ENCODE measurements at regions not wholly inside any gene's neighbourhood (a gene's known extent, or its start where the extent isn't known, plus 50 kb on each side); places are given as distances from the start of the nearest gene placed in this dataset.

DNA sequence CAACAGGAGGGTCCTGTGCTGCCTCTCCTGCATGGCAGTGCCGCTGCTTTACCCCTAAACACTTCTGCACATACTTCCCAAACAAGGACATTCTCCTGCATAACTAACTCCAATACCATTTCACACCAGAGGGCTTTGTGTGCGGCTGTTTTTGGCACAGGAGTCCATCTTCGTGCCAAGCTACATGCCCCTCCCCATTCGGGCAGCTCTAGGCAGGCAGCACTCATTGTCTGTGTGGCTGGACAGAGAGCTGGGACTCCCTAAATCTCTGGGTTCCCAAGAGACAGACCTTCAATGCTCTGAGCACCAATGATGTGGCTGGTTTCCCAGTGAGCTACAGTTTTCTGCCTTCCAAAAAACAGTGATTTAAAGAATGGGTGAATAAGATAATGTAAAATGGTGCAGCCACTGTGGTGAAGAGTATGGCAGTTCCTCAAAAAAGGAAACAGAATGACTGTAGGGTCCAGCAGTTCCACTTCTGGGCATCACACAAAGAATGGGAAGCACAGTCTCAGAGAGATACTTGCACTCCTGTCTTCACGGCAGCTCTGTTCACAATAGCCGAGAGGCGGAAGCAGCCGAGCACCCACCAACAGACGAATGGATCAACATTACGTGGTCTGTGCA is 80.3 kb upstream of the DUSP22 start:
- no peaks in the 10 kb centered on the region for H3K27me3 Mint-ChIP-seq (ENCODE audit: insufficient read depth)
- peaks cover 14% of the 10 kb centered on the region for H3K9me3 Mint-ChIP-seq
- H3K4me3 ChIP-seq (ENCODE audit: low read length), result no peak overlapping the region
- TF ChIP-seq, protein P1, sequence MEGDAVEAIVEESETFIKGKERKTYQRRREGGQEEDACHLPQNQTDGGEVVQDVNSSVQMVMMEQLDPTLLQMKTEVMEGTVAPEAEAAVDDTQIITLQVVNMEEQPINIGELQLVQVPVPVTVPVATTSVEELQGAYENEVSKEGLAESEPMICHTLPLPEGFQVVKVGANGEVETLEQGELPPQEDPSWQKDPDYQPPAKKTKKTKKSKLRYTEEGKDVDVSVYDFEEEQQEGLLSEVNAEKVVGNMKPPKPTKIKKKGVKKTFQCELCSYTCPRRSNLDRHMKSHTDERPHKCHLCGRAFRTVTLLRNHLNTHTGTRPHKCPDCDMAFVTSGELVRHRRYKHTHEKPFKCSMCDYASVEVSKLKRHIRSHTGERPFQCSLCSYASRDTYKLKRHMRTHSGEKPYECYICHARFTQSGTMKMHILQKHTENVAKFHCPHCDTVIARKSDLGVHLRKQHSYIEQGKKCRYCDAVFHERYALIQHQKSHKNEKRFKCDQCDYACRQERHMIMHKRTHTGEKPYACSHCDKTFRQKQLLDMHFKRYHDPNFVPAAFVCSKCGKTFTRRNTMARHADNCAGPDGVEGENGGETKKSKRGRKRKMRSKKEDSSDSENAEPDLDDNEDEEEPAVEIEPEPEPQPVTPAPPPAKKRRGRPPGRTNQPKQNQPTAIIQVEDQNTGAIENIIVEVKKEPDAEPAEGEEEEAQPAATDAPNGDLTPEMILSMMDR (conservative IDR thresholded peaks at IDR 0.05), result no peak
- no peak overlapping the region for H3K27ac ChIP-seq (ENCODE audit: low read depth, low read length)
- 90 to 95% methylated on average over 7 to 10 of the region's 10 CpGs for WGBS, 2 experiments (ENCODE audit: insufficient coverage in 1 of 2, insufficient read length in 1 of 2)
- no peak overlapping the region for H3K9ac ChIP-seq (ENCODE audit: extremely low read depth, low read length, poor library complexity, severe bottlenecking)
- no peak overlapping the region for H3K27ac Mint-ChIP-seq
- H3K36me3 Mint-ChIP-seq (ENCODE audit: low read depth), result no peaks in the 10 kb centered on the region
- no peaks in the 10 kb centered on the region for H3K27me3 ChIP-seq (ENCODE audit: control insufficient read depth, insufficient read depth, low read length, poor library complexity, severe bottlenecking)
- no peaks in the 10 kb centered on the region for H3K9me3 ChIP-seq (ENCODE audit: control insufficient read depth, low read length)
- no peaks in the 10 kb centered on the region for H3K4me1 ChIP-seq (ENCODE audit: control insufficient read depth, insufficient read depth, low read length)
- DNase-seq, result no peak
- H3K4me1 Mint-ChIP-seq, result no peaks in the 10 kb centered on the region
- H3K36me3 ChIP-seq (ENCODE audit: control insufficient read depth, insufficient read depth, low read length), result no peaks in the 10 kb centered on the region
- no peak overlapping the region for H3K4me3 Mint-ChIP-seq

DNA sequence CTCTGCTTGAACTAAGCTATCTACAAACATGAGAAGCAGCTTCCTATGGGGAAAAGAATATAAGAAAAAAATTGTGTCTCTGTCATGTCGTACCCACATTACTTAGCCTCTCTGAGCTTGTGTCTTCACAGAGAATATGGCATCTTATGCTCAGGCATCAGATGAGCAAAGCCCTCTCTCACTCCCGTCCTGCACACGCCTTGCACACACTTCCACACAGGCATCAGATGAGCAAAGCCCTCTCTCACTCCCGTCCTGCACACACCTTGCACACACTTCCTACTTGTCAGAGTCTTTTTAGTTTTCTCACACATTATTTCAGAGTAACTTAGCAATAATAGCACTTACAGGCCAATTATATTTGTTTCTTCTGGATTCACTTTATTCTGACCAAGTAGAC is 79.0 kb upstream of the DUSP22 start:
- Histone ChIP-seq H3K9me3 (ENCODE audit: control insufficient read depth, low read length) (no peaks in the 10 kb centered on the region), H3K4me1 (ENCODE audit: control insufficient read depth, insufficient read depth, low read length) (no peaks in the 10 kb centered on the region), H3K36me3 (ENCODE audit: control insufficient read depth, insufficient read depth, low read length) (no peaks in the 10 kb centered on the region), H3K27me3 (ENCODE audit: control insufficient read depth, insufficient read depth, low read length, poor library complexity, severe bottlenecking) (no peaks in the 10 kb centered on the region), H3K27ac (ENCODE audit: low read depth, low read length) (no peak overlapping the region), H3K4me3 (ENCODE audit: low read length) (no peak overlapping the region), H3K9ac (ENCODE audit: extremely low read depth, low read length, poor library complexity, severe bottlenecking) (no peak overlapping the region)
- peaks cover 14% of the 10 kb centered on the region for H3K9me3 Mint-ChIP-seq
- TF ChIP-seq, protein P1 (conservative IDR thresholded peaks at IDR 0.05), result no peak
- 88 to 89% methylated on average over 1 to 4 of the region's 4 CpGs for WGBS, 2 experiments (ENCODE audit: insufficient coverage in 1 of 2, insufficient read length in 1 of 2)
- no peak for DNase-seq
- H3K4me1 Mint-ChIP-seq, result no peaks in the 10 kb centered on the region
- no peak overlapping the region for H3K4me3 Mint-ChIP-seq
- H3K27me3 Mint-ChIP-seq (ENCODE audit: insufficient read depth), result no peaks in the 10 kb centered on the region
- no peaks in the 10 kb centered on the region for H3K36me3 Mint-ChIP-seq (ENCODE audit: low read depth)
- no peak overlapping the region for H3K27ac Mint-ChIP-seq

DNA sequence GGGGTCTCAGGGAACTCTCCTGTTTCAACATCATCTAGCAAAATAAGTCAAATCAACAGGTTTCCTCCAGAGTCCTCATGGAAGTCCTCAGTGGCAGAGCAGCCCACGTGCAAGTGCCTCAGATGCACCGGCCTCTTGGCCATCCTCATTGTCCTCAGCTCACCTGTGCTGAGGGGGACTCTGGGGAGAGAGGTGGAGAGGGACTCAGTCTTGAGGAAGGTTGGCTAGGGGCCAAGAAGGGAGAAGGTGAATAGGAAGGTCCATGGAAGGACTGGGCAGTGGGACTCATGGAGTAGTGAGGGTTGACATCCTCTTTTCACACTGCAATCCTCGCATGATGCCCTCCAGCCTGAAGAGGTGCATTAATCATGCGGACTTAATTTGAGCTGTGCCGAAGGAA is 77.9 kb upstream of the DUSP22 start:
- H3K27me3 ChIP-seq (ENCODE audit: control insufficient read depth, insufficient read depth, low read length, poor library complexity, severe bottlenecking), result no peaks in the 10 kb centered on the region
- H3K27ac ChIP-seq (ENCODE audit: low read depth, low read length), result no peak overlapping the region
- WGBS, 2 experiments (ENCODE audit: insufficient coverage in 1 of 2, insufficient read length in 1 of 2), result 90 to 93% methylated on average over 3 to 5 of the region's 5 CpGs
- H3K9me3 ChIP-seq (ENCODE audit: control insufficient read depth, low read length), result no peaks in the 10 kb centered on the region
- Mint-ChIP-seq H3K9me3 (peaks cover 14% of the 10 kb centered on the region), H3K27me3 (ENCODE audit: insufficient read depth) (no peaks in the 10 kb centered on the region), H3K27ac (no peak overlapping the region), H3K4me1 (no peaks in the 10 kb centered on the region), H3K4me3 (no peak overlapping the region), H3K36me3 (ENCODE audit: low read depth) (no peaks in the 10 kb centered on the region)
- H3K4me1 ChIP-seq (ENCODE audit: control insufficient read depth, insufficient read depth, low read length), result no peaks in the 10 kb centered on the region
- H3K36me3 ChIP-seq (ENCODE audit: control insufficient read depth, insufficient read depth, low read length), result no peaks in the 10 kb centered on the region
- H3K9ac ChIP-seq (ENCODE audit: extremely low read depth, low read length, poor library complexity, severe bottlenecking), result no peak overlapping the region
- H3K4me3 ChIP-seq (ENCODE audit: low read length), result no peak overlapping the region
- TF ChIP-seq, protein P1 (conservative IDR thresholded peaks at IDR 0.05), result no peak
- DNase-seq, result no peak

All from endodermal cell (in vitro differentiated cells).